ENCODE measurements at regions not wholly inside any gene's neighbourhood (a gene's known extent, or its start where the extent isn't known, plus 50 kb on each side); places are given as distances from the start of the nearest gene placed in this dataset.

DNA sequence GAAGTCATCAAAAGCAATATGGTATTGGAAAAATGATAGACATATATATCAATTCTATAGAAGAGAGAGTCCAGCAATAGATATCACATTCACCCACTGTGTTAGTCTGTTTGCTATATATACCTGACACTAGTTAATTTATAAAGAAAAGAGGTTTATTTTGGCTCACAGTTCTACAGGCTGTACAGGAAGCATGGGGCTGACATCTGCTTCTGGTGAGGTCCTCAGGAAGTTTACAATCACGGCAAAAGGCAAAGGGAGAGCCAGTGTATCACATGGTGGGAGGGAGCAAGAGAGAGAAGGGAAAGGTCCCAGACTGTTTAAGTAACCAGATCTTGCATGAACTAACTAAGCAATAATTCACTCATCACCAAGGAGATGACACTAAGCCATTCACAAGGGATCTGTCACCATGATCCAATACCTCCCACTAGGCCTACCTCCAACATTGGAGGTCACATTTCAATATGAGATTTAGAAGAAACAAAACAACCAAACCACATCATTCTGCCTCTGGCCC lies 470.6 kb downstream of the METTL4 start:
- intact Hi-C loops (cut with micrococcal nuclease), result no loop called here

DNA sequence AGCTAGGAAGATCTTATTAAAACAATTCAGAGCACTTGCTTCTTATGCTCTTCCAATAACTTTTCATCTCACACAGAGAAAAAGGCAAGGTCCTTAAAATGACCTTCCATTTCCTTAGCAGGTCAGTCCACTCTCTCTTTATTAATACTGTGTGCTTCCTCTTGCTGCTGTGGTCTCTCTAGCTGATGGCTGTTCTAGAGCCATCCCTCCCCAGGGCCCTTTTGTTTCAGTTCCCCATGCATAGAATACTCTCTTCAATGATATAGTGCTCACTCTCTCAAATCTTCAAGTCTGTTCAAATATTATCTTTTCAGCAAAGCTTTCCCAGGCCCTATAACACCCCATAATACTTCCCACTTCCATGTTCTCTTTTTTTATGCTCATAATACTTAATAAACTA lies 469.3 kb downstream of the METTL4 start:
- intact Hi-C loops (cut with micrococcal nuclease), result no loop called here

DNA sequence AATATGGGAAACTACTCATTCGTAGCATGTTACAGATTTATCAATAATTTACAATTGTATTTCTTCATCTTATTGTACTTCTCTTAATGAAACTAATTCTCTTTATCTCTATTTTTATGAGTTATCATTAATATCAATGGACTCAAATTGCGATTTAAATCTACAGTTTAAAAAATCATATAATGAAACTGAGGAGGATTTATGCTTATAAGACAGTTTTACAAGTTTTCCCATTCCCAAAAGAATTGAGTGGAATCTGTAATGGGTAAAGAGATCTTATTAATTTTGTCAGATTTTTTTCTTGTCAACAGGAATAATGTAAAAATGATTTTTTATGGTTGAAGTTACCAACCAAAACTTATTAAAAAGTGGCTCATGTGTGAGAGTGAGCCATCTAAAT lies 468.0 kb downstream of the METTL4 start:
- intact Hi-C loops (cut with micrococcal nuclease), result no loop called here

DNA sequence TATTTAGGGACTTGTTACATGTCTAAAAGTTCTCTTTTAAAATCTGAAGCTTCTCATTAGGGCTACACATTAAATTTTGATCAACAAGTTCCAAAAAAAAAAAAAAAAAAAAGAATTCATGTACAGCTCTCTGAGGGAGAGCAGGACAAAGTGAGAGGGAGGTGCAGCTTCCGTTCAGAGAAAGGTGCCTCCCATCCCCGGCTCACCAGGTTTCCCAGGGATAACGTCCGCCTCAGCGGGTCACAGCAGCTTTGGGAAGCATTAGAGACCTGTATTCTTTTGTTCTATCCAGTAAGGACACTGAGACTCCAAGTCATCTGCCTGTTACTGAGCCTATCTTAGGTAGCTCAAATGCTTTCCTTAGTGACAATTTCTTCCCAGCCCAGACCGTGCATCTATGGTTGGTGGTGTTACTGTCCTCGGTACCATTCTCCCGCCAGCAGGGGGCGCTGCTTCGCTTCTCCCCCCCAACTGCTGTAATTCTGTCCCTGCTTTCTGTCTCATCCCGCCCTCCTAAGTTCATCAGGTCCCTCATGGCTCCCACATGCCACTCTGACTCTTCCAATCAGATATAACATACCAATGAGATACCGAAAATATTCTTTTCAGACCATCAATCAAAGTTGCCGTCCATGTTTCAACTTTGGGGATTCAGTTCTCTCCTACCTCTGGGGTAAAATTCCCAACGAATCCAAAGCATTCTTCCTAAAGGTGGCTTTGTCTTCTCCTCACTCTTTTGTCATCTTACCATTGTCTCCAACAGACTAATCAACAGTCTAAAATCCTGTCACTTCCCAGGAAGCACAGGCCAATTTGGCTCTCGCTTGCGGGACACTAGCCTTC lies 466.5 kb downstream of the METTL4 start:
- intact Hi-C loops (cut with micrococcal nuclease), result loop anchor here (1.0 kb wide), 1 partner anchor 437 kb away; no protein-coding TSS in a partner anchor

DNA sequence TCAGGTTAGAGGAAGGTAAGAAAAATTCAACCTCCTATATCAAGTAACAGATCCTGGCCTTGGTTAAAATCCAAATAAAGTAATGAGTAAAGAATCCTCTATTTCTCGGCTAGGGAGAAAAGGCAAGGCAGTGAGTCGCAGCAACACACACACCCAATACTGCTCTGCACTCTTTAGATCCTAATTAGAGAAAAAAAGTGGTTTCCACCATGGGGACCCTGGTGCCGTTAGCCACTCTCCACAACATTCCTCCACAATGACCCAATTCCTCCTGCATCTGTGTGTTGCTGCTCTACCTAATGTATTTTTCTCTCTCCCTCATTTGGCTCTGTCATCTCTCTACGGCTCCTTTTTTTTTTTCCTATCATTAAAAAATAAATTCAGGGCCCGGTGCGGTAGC lies 462.7 kb downstream of the METTL4 start:
- intact Hi-C loops (cut with micrococcal nuclease), result no loop called here

DNA sequence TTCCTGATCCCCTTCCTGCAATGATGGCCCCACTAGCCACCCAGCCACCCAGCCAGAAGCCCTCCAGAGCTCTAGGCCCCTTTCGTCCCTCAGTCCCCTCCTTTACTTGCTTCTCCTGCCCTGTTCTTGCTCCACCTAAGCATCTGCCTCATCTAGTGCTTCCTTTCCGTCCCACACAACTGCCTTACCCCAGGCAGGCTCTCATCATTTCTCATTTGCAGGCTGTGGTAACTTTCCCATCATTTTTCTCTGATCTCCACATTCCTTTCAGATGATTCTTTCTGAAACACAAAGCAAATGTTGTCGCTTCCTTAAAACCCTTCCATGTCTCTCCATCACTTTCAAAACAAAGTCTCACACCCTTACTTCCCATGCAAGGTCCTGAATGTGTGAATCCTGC lies 459.8 kb downstream of the METTL4 start:
- intact Hi-C loops (cut with micrococcal nuclease), result no loop called here

DNA sequence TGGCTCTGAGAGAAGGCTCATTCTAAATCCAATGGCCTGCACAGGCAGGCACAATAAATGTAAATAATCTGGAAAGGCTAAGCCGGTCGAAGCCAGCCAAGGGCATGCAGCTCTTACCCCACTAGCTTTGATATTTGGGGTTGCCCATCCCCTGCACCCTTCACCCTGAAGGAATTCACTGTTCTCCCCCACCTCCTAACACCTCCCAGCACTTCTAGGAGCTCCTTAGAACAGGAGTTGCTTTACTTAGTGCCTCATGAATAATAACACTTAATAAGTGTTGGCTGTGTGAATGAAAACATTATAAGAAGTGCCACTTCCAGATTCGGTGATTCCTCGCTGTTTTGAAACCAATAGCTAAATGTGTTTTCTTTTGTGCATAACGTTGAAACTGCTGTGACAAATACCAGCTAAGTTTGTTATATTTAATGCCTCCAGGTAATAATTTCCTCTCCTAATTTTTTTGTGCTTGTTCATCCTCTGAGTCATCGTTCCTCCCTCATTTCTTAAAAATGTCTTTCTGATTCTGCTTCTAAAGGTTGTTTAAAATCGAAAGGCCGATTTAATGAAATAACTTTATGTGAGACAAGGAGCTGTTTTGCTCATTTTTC lies 458.8 kb downstream of the METTL4 start:
- intact Hi-C loops (cut with micrococcal nuclease), result no loop called here

DNA sequence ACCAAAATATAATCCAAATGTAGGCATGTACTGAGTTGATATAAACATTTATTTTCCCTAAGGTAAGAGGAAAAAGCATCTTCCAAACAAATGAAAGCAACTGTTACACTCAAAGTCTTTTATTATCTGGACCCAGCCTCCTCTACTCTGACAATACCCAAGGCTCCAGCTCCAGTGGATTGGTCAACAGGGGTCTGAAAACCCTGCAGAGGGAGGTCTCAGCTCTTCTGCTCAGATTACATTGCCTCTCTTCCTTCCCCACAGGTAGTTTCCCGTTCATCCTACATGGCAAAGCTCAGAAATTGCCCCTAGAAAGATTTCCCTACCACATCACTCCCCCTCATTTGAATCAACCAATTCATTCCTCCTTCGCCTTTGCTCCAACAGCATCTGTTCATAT lies 457.0 kb downstream of the METTL4 start:
- intact Hi-C loops (cut with micrococcal nuclease), result no loop called here

DNA sequence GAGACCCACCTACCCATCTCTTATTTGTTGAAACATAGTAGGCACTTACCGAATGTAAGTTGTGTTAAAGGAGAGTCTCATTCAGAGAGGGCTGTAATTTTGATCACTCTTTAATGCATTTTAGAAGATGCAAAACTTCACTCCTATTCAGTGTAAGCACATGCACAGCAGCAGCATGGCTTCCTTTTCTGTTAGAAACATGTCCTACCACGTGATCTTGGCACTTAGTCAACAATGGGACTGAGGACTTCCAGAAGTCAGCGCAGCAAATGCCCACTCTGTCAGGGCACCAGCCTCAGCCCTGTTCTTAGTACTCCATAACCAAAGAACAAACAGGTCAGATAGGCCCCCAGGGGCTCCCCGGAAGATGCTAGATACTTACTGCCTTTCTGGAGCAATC lies 456.5 kb downstream of the METTL4 start:
- intact Hi-C loops (cut with micrococcal nuclease), result no loop called here

DNA sequence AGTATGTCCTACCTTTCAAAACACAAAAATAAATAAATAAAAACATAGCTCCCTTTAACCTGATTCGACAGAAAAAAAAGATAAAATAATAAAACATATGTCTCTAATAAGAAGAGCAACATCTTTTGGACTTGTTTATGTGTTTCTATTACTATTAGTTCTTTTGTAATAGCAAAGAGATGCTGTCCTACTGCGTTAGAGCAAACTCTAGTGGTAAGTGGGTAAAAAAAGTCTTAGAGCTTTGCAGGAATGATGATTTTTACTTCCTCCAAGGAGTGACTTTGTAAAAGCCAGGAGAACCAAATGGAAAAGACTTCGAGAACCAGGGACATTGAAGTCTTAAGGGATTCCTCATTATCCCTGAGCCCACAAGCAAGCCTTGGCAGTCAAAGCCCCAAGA lies 450.1 kb downstream of the METTL4 start:
- intact Hi-C loops (cut with micrococcal nuclease), result no loop called here

DNA sequence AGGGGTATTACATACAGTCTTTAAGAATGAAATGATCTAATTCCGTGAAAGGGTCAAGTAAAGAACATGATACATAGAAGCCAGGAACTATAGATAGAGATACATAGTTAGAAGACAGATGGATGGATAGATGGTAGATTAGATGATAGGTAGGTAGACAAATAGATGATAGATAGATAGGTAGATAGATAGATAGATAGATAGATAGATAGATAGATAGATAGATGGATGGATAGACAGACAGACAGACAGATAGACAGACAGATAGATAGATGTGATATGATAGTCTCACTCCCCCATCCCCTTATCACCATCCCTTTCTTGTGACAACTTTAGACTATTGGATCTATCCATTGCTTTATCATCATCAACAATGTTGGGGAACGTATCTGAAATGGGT lies 448.2 kb downstream of the METTL4 start:
- intact Hi-C loops (cut with micrococcal nuclease), result no loop called here

DNA sequence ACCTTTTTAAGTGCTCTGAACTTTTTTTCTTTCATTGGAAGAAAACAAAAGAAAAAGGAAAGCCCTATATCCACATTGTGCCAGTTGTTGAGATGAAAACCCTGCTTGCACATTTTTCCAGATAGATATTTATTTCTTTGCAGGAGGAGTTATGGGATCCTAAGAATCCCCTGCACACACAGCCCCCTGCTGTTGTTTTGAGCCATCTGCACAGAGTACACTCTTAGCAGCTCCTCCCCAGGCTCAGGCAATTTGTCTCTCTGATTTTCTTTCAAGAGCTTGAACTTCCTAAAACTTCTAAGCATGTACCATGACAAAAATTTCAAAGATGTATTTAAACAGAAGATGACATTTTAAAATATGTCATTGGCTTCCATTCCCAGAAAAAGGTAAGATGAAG lies 436.9 kb downstream of the METTL4 start:
- intact Hi-C loops (cut with micrococcal nuclease), result no loop called here

DNA sequence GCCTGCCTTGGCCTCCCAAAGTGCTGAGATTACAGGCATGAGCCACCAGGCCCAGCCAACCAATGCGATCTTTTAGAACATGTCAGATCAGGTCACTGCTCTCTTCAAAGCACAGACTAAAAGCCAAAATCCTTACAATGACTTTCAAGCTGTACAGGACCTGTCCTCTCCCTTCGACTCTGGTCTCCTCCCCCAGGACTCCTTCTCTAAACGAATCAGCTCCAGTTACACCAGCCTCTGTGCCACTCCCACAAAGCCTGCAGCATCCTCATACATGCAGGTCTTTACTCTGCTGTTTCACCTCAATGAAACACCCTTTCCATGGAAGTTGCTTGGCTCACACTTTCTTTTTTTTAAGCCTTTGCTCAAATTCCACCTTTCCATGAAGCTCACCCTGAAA lies 436.0 kb downstream of the METTL4 start:
- intact Hi-C loops (cut with micrococcal nuclease), result no loop called here

DNA sequence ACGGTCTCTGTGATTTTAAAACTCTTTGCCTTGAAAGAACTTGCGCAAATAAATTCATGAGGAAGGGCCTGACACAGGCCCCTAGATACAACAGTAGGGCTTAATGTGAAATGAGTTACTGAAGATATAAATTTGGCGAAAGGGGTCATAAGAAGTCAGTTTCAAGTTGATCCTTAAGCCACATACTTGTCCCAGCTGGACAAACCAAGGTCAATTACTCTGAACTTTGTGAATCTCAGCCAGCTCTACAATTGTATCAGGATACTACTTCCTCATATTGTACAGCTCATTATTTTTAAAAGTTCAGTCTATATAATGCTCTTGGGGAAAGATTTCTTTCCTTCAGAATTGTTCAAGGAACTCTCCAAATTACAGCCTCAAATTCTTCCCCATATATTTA lies 432.8 kb downstream of the METTL4 start:
- intact Hi-C loops (cut with micrococcal nuclease), result no loop called here

DNA sequence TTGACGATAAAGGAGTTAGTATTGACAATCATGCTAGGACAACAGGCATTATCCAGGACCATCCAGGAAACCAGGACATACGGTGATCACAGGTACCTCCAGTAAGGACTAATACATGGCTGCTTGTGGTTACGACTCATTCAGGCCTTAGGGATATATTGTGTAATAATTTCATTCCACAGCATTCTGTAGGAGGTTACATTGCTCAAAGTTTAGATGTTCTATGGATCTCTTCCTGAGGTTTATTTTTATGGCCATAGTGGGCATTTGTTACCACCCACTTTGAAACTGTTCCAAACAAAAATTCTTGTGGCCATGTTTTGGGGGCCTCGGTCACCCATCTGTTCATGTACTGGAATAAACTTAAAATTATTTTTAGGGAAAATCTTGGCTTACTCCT lies 431.6 kb downstream of the METTL4 start:
- intact Hi-C loops (cut with micrococcal nuclease), result no loop called here

DNA sequence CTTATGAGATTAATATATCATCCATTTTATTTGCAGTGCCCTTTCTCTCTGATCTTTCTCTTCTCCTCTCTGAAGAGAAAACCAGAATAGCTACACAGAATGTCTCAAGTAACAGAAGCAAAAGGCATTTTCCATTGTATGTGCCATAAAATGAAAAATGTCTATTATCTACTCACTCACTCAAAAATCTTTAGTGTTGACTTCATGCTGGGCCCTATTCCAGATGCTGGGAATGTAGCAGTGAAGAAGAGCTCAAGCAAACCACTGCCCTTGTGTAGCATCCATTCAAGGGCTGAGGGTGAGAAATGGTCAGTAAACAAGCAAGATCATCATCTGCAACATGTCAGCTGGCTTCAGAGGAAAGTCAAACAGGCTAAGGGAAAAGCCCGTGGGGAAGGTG lies 427.7 kb downstream of the METTL4 start:
- intact Hi-C loops (cut with micrococcal nuclease), result no loop called here

DNA sequence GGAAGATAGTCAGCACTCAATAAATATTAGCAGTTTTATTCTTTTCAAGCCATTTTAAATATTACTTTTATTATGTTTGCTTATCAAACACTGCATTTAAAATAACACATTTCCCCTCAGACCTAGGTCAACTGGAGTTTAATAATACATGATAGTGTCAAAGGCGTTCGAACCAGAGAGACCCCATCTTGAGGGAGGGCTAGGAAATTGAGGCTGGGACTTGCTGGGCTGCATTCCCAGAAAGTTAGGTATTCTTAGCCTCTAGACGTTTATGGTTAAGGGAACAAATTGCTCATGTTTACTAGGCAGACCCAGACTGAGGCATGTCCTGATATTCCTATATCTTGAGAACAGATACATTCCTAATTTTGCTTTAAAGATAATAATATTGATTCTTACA lies 426.5 kb downstream of the METTL4 start:
- intact Hi-C loops (cut with micrococcal nuclease), result no loop called here

DNA sequence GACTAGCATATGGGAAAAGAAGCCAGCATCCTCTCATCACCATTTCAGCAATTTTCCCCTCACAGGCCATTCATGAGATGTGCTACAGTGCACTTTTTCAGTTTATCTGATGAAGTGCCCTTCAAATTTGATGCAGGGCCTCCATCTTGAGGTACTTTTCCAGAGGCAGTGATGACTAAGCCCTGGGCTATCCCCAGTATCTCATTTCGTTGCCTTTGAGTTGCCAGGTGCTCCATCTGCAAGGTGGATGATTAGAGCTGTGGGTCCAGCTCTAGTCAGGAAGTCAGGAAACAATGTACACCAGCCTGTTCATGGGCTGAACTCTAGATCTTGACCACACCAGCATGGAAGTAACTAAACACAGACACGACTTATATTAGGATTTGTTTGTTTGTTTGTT lies 425.2 kb downstream of the METTL4 start:
- intact Hi-C loops (cut with micrococcal nuclease), result no loop called here

DNA sequence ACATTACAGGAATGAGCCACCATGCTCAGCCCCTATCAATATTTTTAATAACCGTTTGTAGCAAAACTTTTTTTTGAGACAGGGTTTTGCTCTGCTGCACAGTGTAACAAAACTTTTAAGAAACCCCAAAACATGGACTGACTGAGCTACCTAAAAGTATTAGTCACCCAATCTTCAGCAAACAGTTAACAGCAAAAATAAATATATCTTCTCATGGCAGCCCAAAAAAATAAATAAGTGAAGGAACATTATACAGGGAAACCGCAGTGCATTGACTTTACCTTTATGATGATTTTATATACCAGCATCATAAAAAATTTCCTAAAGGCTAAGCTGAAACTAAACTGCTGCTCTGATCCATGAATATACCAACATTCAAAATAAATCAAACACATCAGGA lies 424.6 kb downstream of the METTL4 start:
- intact Hi-C loops (cut with micrococcal nuclease), result no loop called here

DNA sequence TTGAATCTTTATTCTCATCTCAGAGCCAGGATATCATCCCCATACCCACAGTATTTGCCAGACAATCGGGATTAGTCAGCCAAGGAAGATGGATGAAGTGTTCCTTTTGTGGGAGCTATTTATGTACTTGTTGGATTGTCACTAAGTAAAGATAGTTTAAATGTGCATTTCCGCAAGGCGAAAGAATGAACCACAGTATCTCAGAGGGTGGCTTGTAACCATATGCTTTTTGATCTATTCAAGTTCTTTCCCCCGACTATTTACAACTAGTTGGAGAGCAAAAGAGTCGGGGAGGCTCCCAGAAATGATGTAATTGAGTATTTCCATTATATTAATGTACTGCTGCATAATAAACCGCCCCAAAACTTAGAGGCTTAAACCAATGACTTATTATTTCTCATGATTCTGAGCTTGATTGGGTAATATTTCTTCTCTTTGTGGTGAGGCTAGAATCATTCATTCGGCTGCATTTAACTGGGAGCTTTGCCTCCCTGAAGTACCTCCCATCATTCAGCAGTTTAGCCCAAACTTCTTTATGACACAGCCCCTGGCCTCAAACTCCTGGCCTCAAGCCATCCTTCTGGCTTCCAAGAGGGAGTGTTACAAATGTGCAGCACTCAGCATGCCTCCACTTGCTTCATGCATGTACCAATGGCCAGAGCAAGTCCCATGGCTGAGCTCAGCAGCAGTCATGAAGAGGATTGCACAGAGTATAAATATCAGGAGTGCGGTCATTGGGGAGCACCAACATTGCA lies 423.7 kb downstream of the METTL4 start:
- intact Hi-C loops (cut with micrococcal nuclease), result no loop called here

DNA sequence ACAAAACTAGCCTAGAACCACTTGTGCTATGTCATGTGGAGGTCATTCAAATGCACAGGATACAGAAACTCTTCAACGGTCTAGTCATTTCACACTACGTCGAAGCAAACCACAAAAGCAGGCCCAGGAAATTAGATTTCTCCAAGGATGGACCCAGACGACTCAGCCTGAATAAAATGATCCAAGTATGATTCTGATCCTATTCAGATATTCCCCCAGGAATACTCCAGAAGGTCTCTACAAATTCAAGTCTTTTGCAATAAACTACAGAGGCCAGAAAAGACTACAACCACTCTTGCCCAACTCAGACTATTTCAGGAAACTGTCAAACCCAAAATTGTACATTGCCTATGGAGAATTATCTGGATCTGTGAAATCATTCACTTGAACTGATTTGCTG lies 422.5 kb downstream of the METTL4 start:
- intact Hi-C loops (cut with micrococcal nuclease), result no loop called here

DNA sequence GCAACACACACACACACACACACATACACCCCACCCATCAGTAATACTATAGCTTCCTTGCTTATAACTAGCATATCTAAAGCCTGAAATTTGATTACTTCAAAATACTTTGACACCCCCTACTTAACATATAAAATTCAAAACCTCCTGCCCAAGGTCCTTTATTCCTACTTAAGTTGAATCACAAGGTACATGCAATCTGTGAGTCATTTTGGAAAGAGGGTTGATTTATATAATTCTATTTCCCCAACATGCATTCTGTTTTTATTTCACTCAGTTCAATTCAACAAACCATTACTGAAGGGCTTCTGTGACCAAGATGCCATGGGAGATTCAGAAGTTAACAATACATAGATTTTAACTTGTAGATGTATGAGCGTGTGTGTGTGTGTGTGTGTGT lies 420.7 kb downstream of the METTL4 start:
- intact Hi-C loops (cut with micrococcal nuclease), result no loop called here
